Endothelial cell (in vitro differentiated cells): ENCODE measurements at regions not wholly inside any gene's neighbourhood (a gene's known extent, or its start where the extent isn't known, plus 50 kb on each side); places are given as distances from the start of the nearest gene placed in this dataset.

Experiments used
- DNase-seq: peaks from one replicate; pipeline ENCODE4 v3.0.0; 2021; ENCODE audit warnings: low spot score
- H3K27ac Mint-ChIP-seq: one replicate; pipeline ENCODE4 v1.8.0; 2021; ENCODE audit warnings: mixed read lengths, inconsistent platforms; ENCODE audit not compliant: unreplicated experiment
- H3K27me3 Mint-ChIP-seq: one replicate; pipeline ENCODE4 v1.8.0; 2021; ENCODE audit warnings: mild to moderate bottlenecking, moderate library complexity, mixed read lengths, inconsistent platforms; ENCODE audit not compliant: unreplicated experiment
- H3K36me3 Mint-ChIP-seq: one replicate; pipeline ENCODE4 v1.8.0; 2021; ENCODE audit warnings: mild to moderate bottlenecking, low read depth, mixed read lengths, inconsistent platforms; ENCODE audit not compliant: unreplicated experiment
- H3K4me1 Mint-ChIP-seq: one replicate; pipeline ENCODE4 v1.8.0; 2021; ENCODE audit warnings: mild to moderate bottlenecking, mixed read lengths, inconsistent platforms; ENCODE audit not compliant: unreplicated experiment
- H3K4me3 Mint-ChIP-seq: one replicate; pipeline ENCODE4 v1.8.0; 2021; ENCODE audit warnings: mild to moderate bottlenecking, mixed read lengths, inconsistent platforms; ENCODE audit not compliant: unreplicated experiment
- H3K9me3 Mint-ChIP-seq: one replicate; pipeline ENCODE4 v1.8.0; 2021; ENCODE audit warnings: mixed read lengths, inconsistent platforms; ENCODE audit not compliant: unreplicated experiment
- CTCF ChIP-seq: fragments of 200-600 bp; sonication (generic); IDR thresholded peaks from one replicate; pipeline ENCODE4 v1.5.0; 2021; ENCODE audit warnings: antibody characterized with exemption; ENCODE audit not compliant: unreplicated experiment

GRCh38 chr4:186934244-186934643, 210.6 kb upstream of the FAT1 start:
- H3K9me3 Mint-ChIP-seq = no peaks in the 10 kb centered on the region
- no peak for DNase-seq
- H3K4me3 Mint-ChIP-seq = no peak overlapping the region
- H3K27ac Mint-ChIP-seq = no peak overlapping the region
- peaks cover 2% of the 10 kb centered on the region for H3K27me3 Mint-ChIP-seq
- peaks cover 10% of the 10 kb centered on the region for H3K4me1 Mint-ChIP-seq
- TF ChIP-seq CTCF = no peak
- no peaks in the 10 kb centered on the region for H3K36me3 Mint-ChIP-seq

GRCh38 chr4:186934841-186935443, 211.3 kb upstream of the FAT1 start:
- no peak for DNase-seq
- H3K27me3 Mint-ChIP-seq = peaks cover 2% of the 10 kb centered on the region
- no peak overlapping the region for H3K27ac Mint-ChIP-seq
- H3K9me3 Mint-ChIP-seq = no peaks in the 10 kb centered on the region
- H3K4me3 Mint-ChIP-seq = no peak overlapping the region
- no peaks in the 10 kb centered on the region for H3K36me3 Mint-ChIP-seq
- TF ChIP-seq CTCF = no peak
- H3K4me1 Mint-ChIP-seq = peaks cover 10% of the 10 kb centered on the region

- H3K4me1 Mint-ChIP-seq = peaks cover 10% of the 10 kb centered on the region
- no peak for TF ChIP-seq CTCF
- no peak overlapping the region for H3K4me3 Mint-ChIP-seq
- H3K36me3 Mint-ChIP-seq = no peaks in the 10 kb centered on the region
- no peak overlapping the region for H3K27ac Mint-ChIP-seq
- no peak for DNase-seq
- no peaks in the 10 kb centered on the region for H3K9me3 Mint-ChIP-seq
- peaks cover 2% of the 10 kb centered on the region for H3K27me3 Mint-ChIP-seq
Measured at GRCh38 chr4:186935901-186936300, 212.2 kb upstream of the FAT1 start.

GRCh38 chr4:186936496-186937375, 213.1 kb upstream of the FAT1 start:
- H3K4me3 Mint-ChIP-seq = peak overlapping the region; percentile 13
- H3K27me3 Mint-ChIP-seq = peaks cover 2% of the 10 kb centered on the region
- no peaks in the 10 kb centered on the region for H3K9me3 Mint-ChIP-seq
- H3K27ac Mint-ChIP-seq = peak overlapping the region; percentile 59
- H3K36me3 Mint-ChIP-seq = no peaks in the 10 kb centered on the region
- peaks cover 10% of the 10 kb centered on the region for H3K4me1 Mint-ChIP-seq
- no peak for DNase-seq
- TF ChIP-seq CTCF = no peak

GRCh38 chr4:186939226-186939625, 215.6 kb upstream of the FAT1 start:
- Mint-ChIP-seq H3K36me3 (no peaks in the 10 kb centered on the region), H3K9me3 (no peaks in the 10 kb centered on the region), H3K4me3 (no peak overlapping the region), H3K27me3 (peaks cover 2% of the 10 kb centered on the region), H3K4me1 (peaks cover 10% of the 10 kb centered on the region), H3K27ac (no peak overlapping the region)
- TF ChIP-seq CTCF = no peak
- DNase-seq = no peak
